A673 (cell line): ENCODE measurements at regions not wholly inside any gene's neighbourhood (a gene's known extent, or its start where the extent isn't known, plus 50 kb on each side); places are given as distances from the start of the nearest gene placed in this dataset.

Experiments used
- BruUV-seq: library from RNA; stranded (reverse); fragments of 400-500 nt; replicated peaks from 2 replicates; lab custom pipeline; 2021; lab: Mats Ljungman, UMichigan
- CTCF ChIA-PET: fragments of 300-600 bp; sonication (Branson Sonifier 250); formaldehyde crosslinking; loops from one replicate; lab custom pipeline; 2022; ENCODE audit warnings: antibody characterized with exemption; lab: Charles Lee
- POLR2A ChIA-PET: fragments of 300-600 bp; sonication (Branson Sonifier 250); formaldehyde crosslinking; loops from one replicate; lab custom pipeline; 2022; ENCODE audit warnings: antibody characterized with exemption; ENCODE audit not compliant: low non-redundant PET; lab: Charles Lee
- DNase-seq: peaks from one replicate; pipeline ENCODE4 v3.0.0-alpha.2; 2015; ENCODE audit warnings: low spot score
- H3K27ac ChIP-seq: fragments of 200-600 bp; sonication (generic); 2 replicates; pipeline ENCODE4 v1.5.1; 2016; ENCODE audit warnings: mixed run types, low read depth, mild to moderate bottlenecking, mixed read lengths, antibody characterized with exemption, low read length; ENCODE audit not compliant: poor library complexity, severe bottlenecking
- H3K27me3 ChIP-seq: fragments of 200-600 bp; sonication (generic); replicated peaks from 2 replicates; pipeline ENCODE4 v1.6.1; 2017; ENCODE audit warnings: mixed run types, low read depth, mild to moderate bottlenecking, mixed read lengths, antibody characterized with exemption, low read length; ENCODE audit not compliant: insufficient read depth, poor library complexity
- H3K36me3 ChIP-seq: fragments of 200-600 bp; sonication (generic); 2 replicates; pipeline ENCODE4 v1.6.1; 2016; ENCODE audit warnings: mixed run types, mild to moderate bottlenecking, mixed read lengths, antibody characterized with exemption, low read length; ENCODE audit not compliant: insufficient read depth, poor library complexity, severe bottlenecking
- H3K4me1 ChIP-seq: fragments of 200-600 bp; sonication (generic); 2 replicates; pipeline ENCODE4 v1.6.1; 2017; ENCODE audit warnings: mixed run types, mild to moderate bottlenecking, mixed read lengths, antibody characterized with exemption, low read length; ENCODE audit not compliant: insufficient read depth, poor library complexity, severe bottlenecking
- H3K4me3 ChIP-seq: fragments of 200-600 bp; sonication (generic); 2 replicates; pipeline ENCODE4 v1.5.1; 2016; ENCODE audit warnings: low read depth, mixed run types, mild to moderate bottlenecking, mixed read lengths, low read length; ENCODE audit not compliant: poor library complexity, severe bottlenecking
- H3K9me3 ChIP-seq: fragments of 200-600 bp; sonication (generic); 2 replicates; pipeline ENCODE4 v1.6.1; 2016; ENCODE audit warnings: mixed run types, low read depth, mild to moderate bottlenecking, mixed read lengths, antibody characterized with exemption, low read length; ENCODE audit not compliant: poor library complexity, severe bottlenecking
- CTCF ChIP-seq: fragments of 300-800, 200-600 bp; sonication (generic); conservative IDR thresholded peaks from 2 replicates; pipeline ENCODE4 v1.5.1; 2017; ENCODE audit warnings: low read depth, mild to moderate bottlenecking, antibody characterized with exemption, low read length, moderate library complexity, mixed read lengths
- EZH2 ChIP-seq: fragments of 200-600 bp; sonication (generic); IDR thresholded peaks from 2 replicates; pipeline ENCODE4 v1.6.1; 2017; ENCODE audit warnings: borderline replicate concordance, low read depth, mild to moderate bottlenecking, mixed read lengths, antibody characterized with exemption, low read length; ENCODE audit not compliant: poor library complexity, severe bottlenecking
- intact Hi-C: fragments of 100-400 bp; cut with micrococcal nuclease; formaldehyde crosslinking; loops from one replicate; pipeline ENCODE4 v1.10.0; 2022; ENCODE audit not compliant: unreplicated experiment

- Histone ChIP-seq H3K4me1 (no peaks in the 10 kb centered on the region), H3K36me3 (no peaks in the 10 kb centered on the region), H3K4me3 (no peak overlapping the region), H3K27ac (no peak overlapping the region), H3K27me3 (no peaks in the 10 kb centered on the region), H3K9me3 (no peaks in the 10 kb centered on the region)
- TF ChIP-seq EZH2 (no peak), CTCF (no peak)
- intact Hi-C loops = no loop called here
- no peak for DNase-seq
- ChIA-PET POLR2A (no interaction called here), CTCF (no interaction called here)
- no TSS peak for BruUV-seq
These were observed 142.2 kb upstream of the AFDN start for GRCh38 chr6:167684276-167685104.

- Histone ChIP-seq H3K27ac (no peak overlapping the region), H3K4me3 (no peak overlapping the region), H3K27me3 (no peaks in the 10 kb centered on the region), H3K36me3 (no peaks in the 10 kb centered on the region), H3K4me1 (no peaks in the 10 kb centered on the region), H3K9me3 (no peaks in the 10 kb centered on the region)
- intact Hi-C loops = no loop called here
- CTCF ChIA-PET = no interaction called here
- no peak for DNase-seq
- POLR2A ChIA-PET = no interaction called here
- no TSS peak for BruUV-seq
- TF ChIP-seq CTCF = no peak
These were observed 141.1 kb upstream of the AFDN start for GRCh38 chr6:167685654-167686053.

DNA sequence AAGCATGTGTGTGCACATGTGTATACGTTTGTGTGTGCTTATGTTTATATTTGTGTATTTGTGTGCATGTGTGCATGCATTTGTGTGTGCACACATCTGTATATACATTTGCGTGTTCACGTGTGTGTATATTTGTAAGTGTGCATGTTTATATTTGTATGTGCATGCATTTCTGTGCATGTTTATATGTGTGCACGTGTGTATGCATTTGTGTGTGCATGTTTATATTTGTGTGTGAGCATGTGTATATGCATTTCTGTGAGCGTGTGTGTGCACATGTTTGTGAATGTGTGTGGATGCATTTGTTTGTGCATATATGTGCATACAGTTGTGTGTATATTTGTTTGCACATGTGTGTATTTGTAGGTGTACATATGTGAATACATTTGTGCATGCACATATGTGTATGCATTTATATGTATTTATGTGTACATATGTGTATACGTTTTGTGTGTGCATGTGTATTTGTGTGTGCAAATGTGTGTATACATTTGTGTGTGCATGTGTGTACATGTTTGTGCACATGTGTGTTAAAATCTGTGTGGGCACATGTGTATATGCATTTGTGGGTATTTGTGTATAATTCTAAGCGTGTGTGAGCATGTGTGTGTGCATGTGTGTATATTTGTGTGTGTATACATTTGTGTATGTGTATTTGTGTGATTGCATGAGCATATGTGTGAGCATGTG is 140.4 kb upstream of the AFDN start:
- Histone ChIP-seq H3K4me3 (no peak overlapping the region), H3K27me3 (no peaks in the 10 kb centered on the region), H3K4me1 (no peaks in the 10 kb centered on the region), H3K36me3 (no peaks in the 10 kb centered on the region), H3K9me3 (no peaks in the 10 kb centered on the region), H3K27ac (no peak overlapping the region)
- CTCF ChIA-PET = no interaction called here
- TF ChIP-seq CTCF (no peak), EZH2 (no peak)
- intact Hi-C loops = no loop called here
- DNase-seq = no peak
- no TSS peak for BruUV-seq
- POLR2A ChIA-PET = no interaction called here
